Aorta (tissue), 5 donors: ENCODE measurements at regions not wholly inside any gene's neighbourhood (a gene's known extent, or its start where the extent isn't known, plus 50 kb on each side); places are given as distances from the start of the nearest gene placed in this dataset.

Experiments used
- ATAC-seq: fragments of 200-7000 bp; cut with Tn5 transposase; one replicate; pipeline ENCODE4 v1.9.1; 2022; ENCODE audit warnings: moderate library complexity; ENCODE audit not compliant: low FRiP score
- DNase-seq, 2 donors: peaks; one replicate each; pipeline ENCODE4 v3.0.0-alpha.2; 2020
- H3K27ac ChIP-seq, 2 donors: one replicate each; pipeline ENCODE4 v1.5.1; 2013; ENCODE audit warnings: low read length in 2 of 2, mild to moderate bottlenecking in 2 of 2, moderate library complexity in 2 of 2, control low read depth in 1 of 2, inconsistent platforms in 1 of 2, low read depth in 1 of 2
- H3K27me3 ChIP-seq, 2 donors: one replicate each; pipeline ENCODE4 v1.6.1; 2013; ENCODE audit warnings: control low read depth in 1 of 2, low read length in 1 of 2, mild to moderate bottlenecking in 1 of 2, moderate library complexity in 1 of 2; ENCODE audit not compliant: insufficient read depth in 2 of 2, control insufficient read depth in 1 of 2
- H3K36me3 ChIP-seq, 2 donors: one replicate each; pipeline ENCODE4 v1.6.1; 2013; ENCODE audit warnings: control low read depth in 1 of 2, low read length in 1 of 2, mild to moderate bottlenecking in 1 of 2; ENCODE audit not compliant: insufficient read depth in 2 of 2, control insufficient read depth in 1 of 2
- H3K4me1 ChIP-seq, 2 donors: one replicate each; pipeline ENCODE4 v1.6.1; 2013; ENCODE audit warnings: low read length in 2 of 2, control low read depth in 1 of 2, mild to moderate bottlenecking in 1 of 2, moderate library complexity in 1 of 2; ENCODE audit not compliant: insufficient read depth in 2 of 2, control insufficient read depth in 1 of 2
- H3K4me3 ChIP-seq, 2 donors: one replicate each; pipeline ENCODE4 v1.5.1; 2013; ENCODE audit warnings: low read length in 2 of 2, control low read depth in 1 of 2, mild to moderate bottlenecking in 1 of 2
- H3K9me3 ChIP-seq: one replicate; pipeline ENCODE4 v1.6.1; 2013; ENCODE audit warnings: mild to moderate bottlenecking, low read length; ENCODE audit not compliant: control insufficient read depth
- WGBS, 2 donors: extraction: QIAGEN DNeasy Blood & Tissue Kit; methylation state at CpG; one replicate each; pipeline ENCODE4 v1.1.7; 2013; 5-methylcytosine and 5-hydroxymethylcytosine counted together
- intact Hi-C, 2 donors: fragments of 100-400 bp; cut with DNase I; formaldehyde crosslinking; loops; one replicate each; pipeline versions ENCODE4 v1.14.2 to v1.15.0; 2022
- donor health status: healthy with polysubstance abuse.
- donor health status: Bipolar disorder and iron deficiency.
- donor health status: DM: no; HTN: no; CAD: no.
- donor health status: DM: no; HTN: no; CAD: no.
- donor health status: DM: yes; HTN: yes; CAD: no.

DNA sequence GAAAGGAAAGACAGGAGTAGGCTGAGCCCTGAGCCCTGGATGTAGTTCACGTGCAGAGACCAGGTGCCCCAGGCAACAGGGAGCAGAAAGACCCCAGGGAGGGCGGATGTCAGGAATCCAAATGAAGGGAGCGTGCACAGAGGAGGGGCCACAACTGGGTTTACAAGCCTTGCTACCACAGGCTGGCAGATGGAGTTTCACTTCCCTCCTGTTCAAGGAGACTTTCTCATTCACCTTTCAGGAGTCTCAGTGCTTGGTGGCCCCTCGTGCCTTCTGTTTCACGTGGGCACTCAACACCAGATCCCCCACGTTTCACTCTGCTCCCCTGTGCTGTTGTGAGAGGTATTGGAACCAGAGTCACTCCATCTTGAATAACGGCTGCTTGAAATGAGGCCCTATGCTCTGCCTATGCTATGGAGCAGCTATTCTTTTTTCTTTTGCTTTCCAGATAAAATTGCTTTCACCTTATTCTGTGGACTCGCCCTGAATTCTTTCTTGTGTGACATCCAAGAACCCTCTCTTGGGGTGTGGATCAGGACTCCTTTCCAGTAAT is 601.4 kb upstream of the IGFBP3 start:
- Histone ChIP-seq H3K27ac (no peak overlapping the region), H3K9me3 (no peaks in the 10 kb centered on the region), H3K4me3 (no peak overlapping the region), H3K36me3 (no peaks in the 10 kb centered on the region), H3K27me3 (no peaks in the 10 kb centered on the region), H3K4me1 (no peaks in the 10 kb centered on the region)
- 87 to 90% methylated on average over 8 of the region's 8 CpGs for WGBS, 2 donors
- no peak for DNase-seq
- ATAC-seq = no peak
- intact Hi-C loops = no loop called here

DNA sequence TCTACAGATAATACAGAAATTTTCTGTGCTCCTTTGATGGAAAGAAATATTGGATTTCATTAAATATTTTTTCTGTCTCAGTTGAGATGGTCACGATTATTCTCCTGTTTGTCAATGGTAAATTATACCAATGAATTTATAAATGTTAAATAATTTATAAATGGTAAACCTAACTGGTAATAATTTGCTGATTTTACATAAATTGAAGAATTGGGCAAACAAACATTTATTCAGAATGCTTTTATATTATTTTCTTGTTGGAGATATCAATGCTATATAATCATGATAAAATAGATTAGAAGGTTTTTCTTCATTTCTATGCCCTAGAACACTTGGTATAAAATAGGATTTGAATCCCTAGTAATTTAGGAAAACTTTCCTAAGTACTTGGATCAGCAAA is 597.6 kb upstream of the IGFBP3 start:
- no peak for ATAC-seq
- intact Hi-C loops = no loop called here
- H3K27ac ChIP-seq = no peak overlapping the region

DNA sequence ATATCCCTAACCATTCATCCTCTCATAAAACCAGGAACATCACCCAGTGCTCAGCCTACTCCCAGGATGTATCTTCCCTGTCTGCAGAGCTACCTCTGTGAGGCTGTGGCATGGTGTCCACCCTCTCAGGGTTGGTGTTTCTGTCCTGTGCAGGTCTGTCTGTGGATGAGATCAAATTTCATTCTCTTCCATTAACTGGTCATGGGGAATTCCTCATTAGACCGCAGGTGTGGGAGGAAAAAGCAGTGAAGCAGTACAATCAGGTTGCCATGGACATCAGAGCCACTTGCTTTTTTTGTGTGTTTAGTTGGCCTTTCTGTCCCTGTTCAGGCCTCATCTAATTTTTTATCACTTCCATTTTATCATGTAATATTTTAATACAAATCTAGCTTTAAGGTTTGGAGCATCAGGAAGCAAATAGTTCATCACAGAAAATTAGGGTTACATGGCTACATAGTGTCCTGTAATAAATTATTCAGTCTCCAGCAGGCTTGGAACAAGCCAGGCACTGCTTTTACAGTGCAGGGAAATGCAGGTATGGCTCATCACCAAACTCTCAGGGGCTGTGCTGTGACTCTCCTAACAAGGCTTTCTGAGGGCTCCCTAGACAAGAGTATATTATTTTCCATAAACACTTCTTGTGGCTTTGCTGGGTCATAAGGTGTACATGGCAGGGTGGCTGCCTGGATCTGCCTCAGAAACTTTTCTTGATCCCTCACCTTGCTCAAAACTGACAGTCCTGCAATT is 594.9 kb upstream of the IGFBP3 start:
- Histone ChIP-seq H3K4me1 (no peaks in the 10 kb centered on the region), H3K9me3 (peaks cover 2% of the 10 kb centered on the region), H3K27ac (no peak overlapping the region), H3K27me3 (no peaks in the 10 kb centered on the region), H3K36me3 (peaks cover 0 to 2% of the 10 kb centered on the region in 2 donors), H3K4me3 (no peak overlapping the region)
- WGBS, 2 donors = 81 to 86% methylated on average over 1 of the region's 1 CpG
- no peak for ATAC-seq
- DNase-seq = no peak
- intact Hi-C loops = no loop called here

More for the DNA sequence above, 597.6 kb upstream of the IGFBP3 start:
- no peak for DNase-seq
- H3K4me3 ChIP-seq = no peak overlapping the region
- no peaks in the 10 kb centered on the region for H3K27me3 ChIP-seq
- H3K9me3 ChIP-seq = peaks cover 2% of the 10 kb centered on the region
- WGBS, 2 donors = 86 to 92% methylated on average over 1 of the region's 1 CpG
- H3K4me1 ChIP-seq = no peaks in the 10 kb centered on the region
- H3K36me3 ChIP-seq = no peaks in the 10 kb centered on the region

DNA sequence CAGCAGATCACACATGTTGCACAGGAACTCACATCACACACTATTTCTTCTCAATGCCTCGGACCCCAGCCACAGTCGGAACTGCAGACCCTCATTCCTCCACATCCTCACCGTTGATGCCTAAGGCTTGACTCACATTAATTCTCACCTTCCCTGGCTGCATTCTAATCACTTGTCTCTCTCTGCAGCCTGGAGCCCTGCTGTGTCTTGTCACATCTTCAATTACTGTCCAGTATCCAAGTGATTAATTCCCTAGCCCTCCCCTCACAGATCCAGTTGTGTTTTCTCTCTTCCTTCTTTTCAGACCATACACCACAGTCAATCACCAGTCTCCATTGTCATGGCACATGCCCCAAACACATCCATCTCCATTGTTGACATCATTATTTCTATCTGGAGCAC is 592.4 kb upstream of the IGFBP3 start:
- WGBS, 2 donors = 23 to 31% methylated on average over 3 of the region's 3 CpGs
- DNase-seq (no peak), ATAC-seq (no peak)
- H3K9me3 ChIP-seq = peaks cover 2% of the 10 kb centered on the region
- H3K36me3 ChIP-seq = peaks cover 0 to 2% of the 10 kb centered on the region in 2 donors
- no peaks in the 10 kb centered on the region for H3K27me3 ChIP-seq
- no peaks in the 10 kb centered on the region for H3K4me1 ChIP-seq
- intact Hi-C loops = no loop called here
- no peak overlapping the region for H3K4me3 ChIP-seq
- H3K27ac ChIP-seq = no peak overlapping the region

DNA sequence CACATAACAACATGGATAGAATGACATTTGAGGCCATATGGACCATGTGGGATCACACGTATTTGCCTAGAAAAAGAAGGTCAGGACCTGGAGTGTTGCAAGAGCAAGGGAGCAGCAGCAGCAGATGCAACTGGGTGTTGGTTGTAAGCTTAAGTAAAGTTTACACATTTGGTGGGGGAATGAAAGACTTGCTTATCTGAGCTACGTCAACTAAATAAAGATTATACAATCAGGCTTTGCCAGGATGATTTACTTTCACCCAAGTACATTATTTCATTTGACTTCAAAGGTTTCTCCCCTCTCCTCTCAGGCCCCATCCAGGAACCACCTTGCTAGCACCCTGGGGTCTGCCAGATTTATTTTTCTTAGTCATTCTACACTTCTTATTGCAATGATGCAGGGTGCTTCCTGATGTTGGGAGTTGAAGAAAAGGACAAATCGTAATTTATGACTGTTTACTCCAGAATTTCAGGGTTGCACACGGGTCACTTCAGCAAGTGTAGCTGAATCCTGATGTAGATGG is 591.9 kb upstream of the IGFBP3 start:
- no peaks in the 10 kb centered on the region for H3K4me1 ChIP-seq
- no peaks in the 10 kb centered on the region for H3K27me3 ChIP-seq
- H3K27ac ChIP-seq = no peak overlapping the region
- H3K4me3 ChIP-seq = no peak overlapping the region
- peaks cover 2% of the 10 kb centered on the region for H3K9me3 ChIP-seq
- ATAC-seq = no peak
- DNase-seq = no peak
- H3K36me3 ChIP-seq = peaks cover 0 to 2% of the 10 kb centered on the region in 2 donors
- intact Hi-C loops = no loop called here
- WGBS, 2 donors = 53 to 74% methylated on average over 4 of the region's 4 CpGs

DNA sequence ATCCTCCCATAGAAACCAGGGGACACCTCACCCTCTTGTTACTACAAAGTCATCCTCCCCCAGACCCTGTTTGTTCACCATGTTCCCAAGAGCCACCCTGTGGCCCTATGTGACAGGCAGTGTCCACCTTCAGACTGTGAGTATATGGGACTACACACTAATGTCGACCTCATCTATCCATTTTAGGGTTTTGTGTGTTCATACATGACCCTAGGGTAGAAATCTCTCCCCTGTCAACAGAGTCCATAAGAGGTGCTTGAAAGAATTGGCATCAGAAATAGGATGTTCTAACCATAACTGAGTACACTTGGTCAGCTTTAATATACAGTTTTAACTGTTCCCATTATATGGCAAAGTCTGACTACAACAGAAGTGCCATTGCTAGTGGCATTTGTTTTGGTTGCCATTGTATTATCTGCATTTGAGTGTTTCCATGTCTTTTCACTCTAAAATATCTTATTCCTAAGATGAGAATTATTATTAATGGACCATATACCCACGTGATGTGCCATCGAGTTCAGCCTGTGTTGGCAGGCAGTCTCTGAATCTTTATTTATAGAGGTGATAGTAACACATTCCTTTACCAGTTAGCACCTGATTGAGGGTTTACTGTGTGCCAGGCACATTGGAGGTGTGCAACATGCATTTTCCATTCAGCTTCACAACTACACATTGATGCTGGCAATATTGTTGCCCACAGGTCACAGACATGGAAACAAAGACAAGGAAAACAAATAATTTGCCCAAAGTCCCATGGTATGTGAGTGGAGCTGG is 590.6 kb upstream of the IGFBP3 start:
- intact Hi-C loops = no loop called here
- H3K27ac ChIP-seq = no peak overlapping the region
- no peak overlapping the region for H3K4me3 ChIP-seq
- ATAC-seq = no peak
- DNase-seq = no peak
- H3K36me3 ChIP-seq = peaks cover 0 to 2% of the 10 kb centered on the region in 2 donors
- peaks cover 2% of the 10 kb centered on the region for H3K9me3 ChIP-seq
- H3K27me3 ChIP-seq = no peaks in the 10 kb centered on the region
- 47 to 62% methylated on average over 3 of the region's 3 CpGs for WGBS, 2 donors
- H3K4me1 ChIP-seq = no peaks in the 10 kb centered on the region

DNA sequence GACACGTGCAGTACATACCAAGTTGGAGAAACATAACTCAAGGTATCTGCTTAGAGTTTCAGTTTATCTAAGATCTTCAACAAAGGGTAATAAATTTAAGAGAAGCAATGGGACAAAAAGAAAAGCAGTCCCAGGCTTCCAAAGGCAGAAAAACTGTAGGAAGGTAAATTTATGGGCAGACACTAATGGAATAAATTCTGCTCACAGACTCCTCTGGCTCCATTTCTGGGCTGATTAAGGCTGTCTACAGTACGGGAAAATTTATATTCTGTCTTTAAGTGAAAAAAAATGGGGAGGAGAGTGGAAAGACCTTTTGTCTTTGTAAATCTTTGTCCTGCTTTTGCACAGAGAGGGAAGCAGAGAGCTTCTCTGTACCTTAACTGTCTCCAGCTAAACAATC is 587.5 kb upstream of the IGFBP3 start:
- ATAC-seq (no peak), DNase-seq (no peak)
- intact Hi-C loops = no loop called here
- Histone ChIP-seq H3K9me3 (no peaks in the 10 kb centered on the region), H3K36me3 (peaks cover 0 to 2% of the 10 kb centered on the region in 2 donors), H3K27me3 (no peaks in the 10 kb centered on the region), H3K4me3 (no peak overlapping the region), H3K27ac (no peak overlapping the region), H3K4me1 (no peaks in the 10 kb centered on the region)
- 40 to 50% methylated on average over 2 of the region's 2 CpGs for WGBS, 2 donors

DNA sequence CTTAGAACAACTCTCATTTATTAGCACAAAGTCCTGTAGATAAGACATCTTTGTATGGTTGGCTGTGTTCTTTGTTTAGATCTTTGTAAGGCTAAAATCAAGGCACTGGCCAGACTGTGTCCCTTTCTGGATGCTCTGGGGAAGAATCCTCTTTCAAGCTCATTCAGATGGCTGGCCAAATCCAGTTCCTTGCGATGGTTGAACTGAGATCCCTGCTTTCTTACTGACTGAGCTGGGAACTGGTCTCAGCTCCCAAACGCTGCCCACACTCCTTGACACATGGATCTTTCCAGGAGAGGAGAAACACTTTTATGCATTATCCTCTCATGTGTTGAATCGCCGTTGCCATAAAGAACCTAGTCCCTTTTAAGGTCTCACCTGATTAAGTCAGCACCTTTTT is 586.5 kb upstream of the IGFBP3 start:
- Histone ChIP-seq H3K9me3 (no peaks in the 10 kb centered on the region), H3K36me3 (peaks cover 0 to 2% of the 10 kb centered on the region in 2 donors), H3K4me3 (no peak overlapping the region), H3K27ac (no peak overlapping the region), H3K4me1 (no peaks in the 10 kb centered on the region), H3K27me3 (no peaks in the 10 kb centered on the region)
- no peak for ATAC-seq
- DNase-seq = no peak
- 73 to 84% methylated on average over 4 of the region's 4 CpGs for WGBS, 2 donors
- intact Hi-C loops = no loop called here
